Uterus (tissue), 3 donors: ENCODE measurements at regions not wholly inside any gene's neighbourhood (a gene's known extent, or its start where the extent isn't known, plus 50 kb on each side); places are given as distances from the start of the nearest gene placed in this dataset.

Source experiments
- DNase-seq, 2 donors: peaks; one replicate each; pipeline ENCODE4 v3.0.0-alpha.2; 2019 to 2020
- H3K27ac ChIP-seq, 2 donors: fragments of 200-600 bp; sonication (generic); 1 replicate in 1 of 2; 2 replicates in 1 of 2; pipeline ENCODE4 v1.5.1; 2016 to 2018
- H3K27me3 ChIP-seq, 2 donors: fragments of 200-600 bp; sonication (generic); one replicate each; pipeline ENCODE4 v1.5.1; 2018 to 2019; ENCODE audit warnings: control low read depth in 1 of 2
- H3K36me3 ChIP-seq, 2 donors: fragments of 200-600 bp; sonication (generic); one replicate each; pipeline ENCODE4 v1.5.1; 2019; ENCODE audit warnings: control low read depth in 1 of 2
- H3K4me1 ChIP-seq, 2 donors: fragments of 200-600 bp; sonication (generic); one replicate each; pipeline ENCODE4 v1.5.1; 2018 to 2019; ENCODE audit warnings: control low read depth in 1 of 2
- H3K4me3 ChIP-seq, 2 donors: fragments of 200-600 bp; sonication (generic); 1 replicate in 1 of 2; 2 replicates in 1 of 2; pipeline ENCODE4 v1.5.1; 2018 to 2019; ENCODE audit warnings: mild to moderate bottlenecking in 1 of 2
- H3K9me3 ChIP-seq, 2 donors: fragments of 200-600 bp; sonication (generic); one replicate each; pipeline ENCODE4 v1.5.1; 2019; ENCODE audit warnings: control low read depth in 1 of 2
- CTCF ChIP-seq, 4 experiments: fragments of 200-600 bp in 2 of 4; fragments of 450-650 bp in 2 of 4; sonication (generic) in 2 of 4; IDR thresholded peaks; one replicate each; pipeline ENCODE4 v1.5.1; 2016 to 2019; ENCODE audit warnings: antibody characterized with exemption in 4 of 4, mild to moderate bottlenecking in 2 of 4, moderate library complexity in 1 of 4
- POLR2A ChIP-seq, 2 donors: fragments of 450-650 bp; IDR thresholded peaks; one replicate each; pipeline ENCODE4 v1.6.1; 2016; ENCODE audit warnings: antibody characterized with exemption in 2 of 2, mild to moderate bottlenecking in 1 of 2, moderate library complexity in 1 of 2
- intact Hi-C: fragments of 100-400 bp; cut with DNase I; formaldehyde crosslinking; loops from one replicate; pipeline ENCODE4 v1.15.1; 2023; ENCODE audit warnings: low total_unique reads
- donor health status: DM: yes; HTN: yes; CAD: no.

GRCh38 chr1:241411776-241412338 is 54.9 kb upstream of the RGS7 start:
- Histone ChIP-seq H3K4me3 (no peak overlapping the region), H3K36me3 (no peaks in the 10 kb centered on the region), H3K9me3 (no peaks in the 10 kb centered on the region), H3K27ac (no peak overlapping the region), H3K27me3 (no peaks in the 10 kb centered on the region), H3K4me1 (no peaks in the 10 kb centered on the region)
- TF ChIP-seq POLR2A (IDR thresholded peaks at IDR 0.05), result no peak
- no peak for DNase-seq
- intact Hi-C loops, result no loop called here

- no peak for DNase-seq
- Histone ChIP-seq H3K4me1 (no peaks in the 10 kb centered on the region), H3K36me3 (no peaks in the 10 kb centered on the region), H3K27me3 (no peaks in the 10 kb centered on the region), H3K9me3 (no peaks in the 10 kb centered on the region), H3K4me3 (no peak overlapping the region), H3K27ac (no peak overlapping the region)
- intact Hi-C loops, result no loop called here
- TF ChIP-seq POLR2A (IDR thresholded peaks at IDR 0.05), result no peak
- no peak for TF ChIP-seq CTCF (IDR thresholded peaks at IDR 0.05)
Measured at GRCh38 chr1:241411056-241411775, 54.2 kb upstream of the RGS7 start.

DNA sequence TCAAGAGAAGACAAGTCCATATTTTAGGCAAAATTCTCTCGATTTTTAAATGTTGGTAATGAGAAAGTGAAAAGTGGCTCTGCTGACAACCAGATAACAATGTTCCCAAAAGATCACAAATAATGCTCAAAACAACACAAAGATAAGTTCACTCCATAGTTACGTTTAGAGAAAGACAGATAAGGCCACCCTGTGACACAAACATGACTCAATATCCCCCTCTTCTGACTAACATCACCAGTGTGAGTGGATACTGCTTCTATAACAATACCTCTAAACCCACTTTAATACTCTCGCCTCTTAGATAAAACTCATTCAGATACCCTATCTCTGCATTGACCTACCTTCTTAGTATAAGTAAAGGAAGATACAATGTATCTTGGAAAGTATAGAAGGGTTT is 51.2 kb upstream of the RGS7 start:
- intact Hi-C loops, result no loop called here
- Histone ChIP-seq H3K27me3 (no peaks in the 10 kb centered on the region), H3K9me3 (no peaks in the 10 kb centered on the region), H3K27ac (no peak overlapping the region), H3K36me3 (no peaks in the 10 kb centered on the region), H3K4me1 (no peaks in the 10 kb centered on the region), H3K4me3 (no peak overlapping the region)
- no peak for TF ChIP-seq POLR2A (IDR thresholded peaks at IDR 0.05)
- TF ChIP-seq CTCF (IDR thresholded peaks at IDR 0.05), result no peak
- DNase-seq, result no peak
